ENCODE measurements at regions not wholly inside any gene's neighbourhood (a gene's known extent, or its start where the extent isn't known, plus 50 kb on each side); places are given as distances from the start of the nearest gene placed in this dataset.

DNA sequence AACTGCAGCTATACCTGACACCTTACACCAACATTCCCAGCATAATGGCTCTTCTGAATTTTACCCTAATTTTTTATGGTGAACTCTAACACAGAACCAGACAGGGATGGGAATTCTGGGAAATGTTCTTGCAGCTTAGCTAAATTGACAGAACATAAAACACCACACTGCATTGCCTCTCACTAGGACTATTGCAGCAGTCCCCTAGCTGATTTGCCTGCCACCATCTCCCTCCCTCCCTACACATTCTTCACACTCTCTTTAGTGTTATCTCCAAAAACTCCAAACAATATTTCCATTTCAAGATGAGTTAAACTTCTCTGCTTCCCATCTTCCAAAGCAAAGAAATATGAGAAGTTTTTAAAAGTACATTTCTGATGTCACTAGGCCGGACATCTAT lies 733.9 kb upstream of the INTU start:
- H2AFZ ChIP-seq (ENCODE audit: low read depth, low read length): no peak overlapping the region
- peaks cover 27% of the 10 kb centered on the region for H3K36me3 ChIP-seq (replicated peaks; ENCODE audit: low read depth, low read length)
- H3K4me2 ChIP-seq (ENCODE audit: low read length): no peak overlapping the region
- H3K9me3 ChIP-seq (ENCODE audit: insufficient read depth, low read length): peaks cover 26% of the 10 kb centered on the region; the same call in 1 of the 2 replicates
- no peak overlapping the region for H3K9ac ChIP-seq (ENCODE audit: low read length)
- no peaks in the 10 kb centered on the region for H3K27me3 ChIP-seq (ENCODE audit: low read depth, low read length)
- no peak for TF ChIP-seq EZH2phosphoT487 (IDR thresholded peaks at IDR 0.05; ENCODE audit: low read depth)
- TF ChIP-seq, protein P1, sequence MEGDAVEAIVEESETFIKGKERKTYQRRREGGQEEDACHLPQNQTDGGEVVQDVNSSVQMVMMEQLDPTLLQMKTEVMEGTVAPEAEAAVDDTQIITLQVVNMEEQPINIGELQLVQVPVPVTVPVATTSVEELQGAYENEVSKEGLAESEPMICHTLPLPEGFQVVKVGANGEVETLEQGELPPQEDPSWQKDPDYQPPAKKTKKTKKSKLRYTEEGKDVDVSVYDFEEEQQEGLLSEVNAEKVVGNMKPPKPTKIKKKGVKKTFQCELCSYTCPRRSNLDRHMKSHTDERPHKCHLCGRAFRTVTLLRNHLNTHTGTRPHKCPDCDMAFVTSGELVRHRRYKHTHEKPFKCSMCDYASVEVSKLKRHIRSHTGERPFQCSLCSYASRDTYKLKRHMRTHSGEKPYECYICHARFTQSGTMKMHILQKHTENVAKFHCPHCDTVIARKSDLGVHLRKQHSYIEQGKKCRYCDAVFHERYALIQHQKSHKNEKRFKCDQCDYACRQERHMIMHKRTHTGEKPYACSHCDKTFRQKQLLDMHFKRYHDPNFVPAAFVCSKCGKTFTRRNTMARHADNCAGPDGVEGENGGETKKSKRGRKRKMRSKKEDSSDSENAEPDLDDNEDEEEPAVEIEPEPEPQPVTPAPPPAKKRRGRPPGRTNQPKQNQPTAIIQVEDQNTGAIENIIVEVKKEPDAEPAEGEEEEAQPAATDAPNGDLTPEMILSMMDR (IDR thresholded peaks at IDR 0.05; ENCODE audit: low read depth, low read length): no peak
- no peak overlapping the region for H3K4me3 ChIP-seq (ENCODE audit: low read length)
- no peaks in the 10 kb centered on the region for H3K79me2 ChIP-seq (ENCODE audit: low read length)
- H3K27ac ChIP-seq (ENCODE audit: low read length): no peak overlapping the region
- no peaks in the 10 kb centered on the region for H4K20me1 ChIP-seq (ENCODE audit: insufficient read depth, low read length)
- peaks cover 22% of the 10 kb centered on the region for H3K4me1 ChIP-seq (ENCODE audit: low read length)

DNA sequence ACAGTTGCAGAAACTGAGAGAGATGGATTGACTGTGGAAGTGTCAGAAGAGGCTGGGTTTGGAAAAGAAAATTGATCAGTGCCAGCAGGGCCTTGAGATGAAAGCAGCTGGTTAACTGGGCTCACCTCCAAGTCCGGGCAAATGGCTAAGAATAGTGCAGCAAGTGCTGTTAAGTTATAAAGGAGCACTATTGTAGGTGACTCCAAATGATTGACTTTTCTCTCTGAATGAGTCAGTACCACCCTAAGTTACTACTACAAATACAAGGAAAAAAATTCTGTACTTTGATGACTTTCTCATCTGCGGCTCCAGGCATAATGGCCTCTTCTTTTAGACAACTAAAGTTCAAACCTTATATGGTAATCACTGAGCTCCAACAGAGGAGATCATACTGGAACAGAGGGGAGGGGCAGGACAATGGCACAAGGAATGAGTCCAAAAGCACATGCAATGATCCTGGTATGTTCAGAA lies 733.4 kb upstream of the INTU start:
- Histone ChIP-seq H3K4me2 (ENCODE audit: low read length) (no peak overlapping the region), H2AFZ (ENCODE audit: low read depth, low read length) (no peak overlapping the region), H3K27ac (ENCODE audit: low read length) (no peak overlapping the region), H3K36me3 (replicated peaks; ENCODE audit: low read depth, low read length) (peaks cover 24% of the 10 kb centered on the region), H4K20me1 (ENCODE audit: insufficient read depth, low read length) (no peaks in the 10 kb centered on the region), H3K9me3 (ENCODE audit: insufficient read depth, low read length) (peaks cover 23% of the 10 kb centered on the region; the same call in 1 of the 2 replicates), H3K4me1 (ENCODE audit: low read length) (peaks cover 21% of the 10 kb centered on the region), H3K79me2 (ENCODE audit: low read length) (no peaks in the 10 kb centered on the region), H3K9ac (ENCODE audit: low read length) (no peak overlapping the region), H3K27me3 (ENCODE audit: low read depth, low read length) (no peaks in the 10 kb centered on the region), H3K4me3 (ENCODE audit: low read length) (no peak overlapping the region)
- TF ChIP-seq, protein P1 (IDR thresholded peaks at IDR 0.05; ENCODE audit: low read depth, low read length): no peak
- no peak for TF ChIP-seq EZH2phosphoT487 (IDR thresholded peaks at IDR 0.05; ENCODE audit: low read depth)

DNA sequence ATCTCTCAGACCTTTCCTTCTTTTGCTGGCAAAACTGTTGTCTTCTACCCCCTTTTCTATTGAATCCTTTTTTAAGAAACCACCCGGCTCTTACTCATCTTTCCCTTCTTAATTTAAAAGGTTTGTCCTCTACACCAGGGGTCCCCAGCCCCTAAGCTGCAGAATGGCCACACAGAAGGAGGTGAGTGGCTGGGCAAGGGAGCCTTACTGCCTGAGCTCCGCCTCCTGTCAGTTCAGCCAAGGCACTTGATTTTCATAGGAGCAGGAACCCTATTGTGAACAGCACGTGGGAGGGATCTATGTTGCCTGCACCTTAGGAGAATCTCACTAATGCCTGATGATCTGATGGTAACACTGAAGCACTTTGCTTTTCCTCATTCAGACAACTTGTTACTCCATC lies 726.3 kb upstream of the INTU start:
- Histone ChIP-seq H3K36me3 (replicated peaks; ENCODE audit: low read depth, low read length) (no peaks in the 10 kb centered on the region), H4K20me1 (ENCODE audit: insufficient read depth, low read length) (no peaks in the 10 kb centered on the region), H3K4me1 (ENCODE audit: low read length) (no peaks in the 10 kb centered on the region), H3K27ac (ENCODE audit: low read length) (no peak overlapping the region), H3K9ac (ENCODE audit: low read length) (no peak overlapping the region), H2AFZ (ENCODE audit: low read depth, low read length) (no peak overlapping the region), H3K4me3 (ENCODE audit: low read length) (no peak overlapping the region), H3K27me3 (ENCODE audit: low read depth, low read length) (no peaks in the 10 kb centered on the region), H3K79me2 (ENCODE audit: low read length) (no peaks in the 10 kb centered on the region), H3K4me2 (ENCODE audit: low read length) (no peak overlapping the region), H3K9me3 (ENCODE audit: insufficient read depth, low read length) (no peaks in the 10 kb centered on the region)
- TF ChIP-seq, protein P1 (IDR thresholded peaks at IDR 0.05; ENCODE audit: low read depth, low read length): no peak
- TF ChIP-seq EZH2phosphoT487 (IDR thresholded peaks at IDR 0.05; ENCODE audit: low read depth): no peak

DNA sequence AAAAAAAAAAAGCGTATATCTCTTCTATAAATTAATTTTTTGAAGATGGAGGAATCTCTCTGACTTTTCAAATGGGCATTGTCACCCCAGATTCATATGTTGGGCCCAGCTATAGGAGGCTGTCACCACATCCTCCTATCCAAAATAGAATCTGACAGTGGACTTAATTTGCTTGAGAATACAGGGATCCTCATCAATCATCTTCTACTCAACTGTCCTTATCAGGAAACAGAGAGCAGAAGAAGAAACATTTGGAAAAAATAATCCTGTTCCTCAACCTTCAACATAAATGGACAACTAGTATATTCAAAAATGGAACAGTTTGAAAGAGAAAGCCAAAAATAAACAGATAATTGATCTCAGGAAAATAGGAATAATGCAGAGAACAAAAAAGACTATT lies 725.4 kb upstream of the INTU start:
- Histone ChIP-seq H3K9me3 (ENCODE audit: insufficient read depth, low read length) (no peaks in the 10 kb centered on the region), H3K4me2 (ENCODE audit: low read length) (no peak overlapping the region), H2AFZ (ENCODE audit: low read depth, low read length) (no peak overlapping the region), H3K4me3 (ENCODE audit: low read length) (no peak overlapping the region), H4K20me1 (ENCODE audit: insufficient read depth, low read length) (no peaks in the 10 kb centered on the region), H3K27me3 (ENCODE audit: low read depth, low read length) (no peaks in the 10 kb centered on the region), H3K79me2 (ENCODE audit: low read length) (no peaks in the 10 kb centered on the region), H3K9ac (ENCODE audit: low read length) (no peak overlapping the region), H3K4me1 (ENCODE audit: low read length) (no peaks in the 10 kb centered on the region), H3K36me3 (replicated peaks; ENCODE audit: low read depth, low read length) (no peaks in the 10 kb centered on the region), H3K27ac (ENCODE audit: low read length) (no peak overlapping the region)
- TF ChIP-seq EZH2phosphoT487 (IDR thresholded peaks at IDR 0.05; ENCODE audit: low read depth): no peak
